GM19324 (cell line): ENCODE measurements at regions not wholly inside any gene's neighbourhood (a gene's known extent, or its start where the extent isn't known, plus 50 kb on each side); places are given as distances from the start of the nearest gene placed in this dataset.

Experiments
- ATAC-seq: cut with Tn5 transposase; IDR thresholded peaks from one replicate; pipeline ENCODE4 v1.9.1; 2021; ENCODE audit warnings: mild to moderate bottlenecking, moderate library complexity; ENCODE audit not compliant: unreplicated experiment, low FRiP score

GRCh38 chr1:62917314-62917713 lies 133.4 kb downstream of the ATG4C start:
- ATAC-seq, result no peak

GRCh38 chr1:62917805-62918204 lies 133.9 kb downstream of the ATG4C start:
- ATAC-seq, result no peak

DNA sequence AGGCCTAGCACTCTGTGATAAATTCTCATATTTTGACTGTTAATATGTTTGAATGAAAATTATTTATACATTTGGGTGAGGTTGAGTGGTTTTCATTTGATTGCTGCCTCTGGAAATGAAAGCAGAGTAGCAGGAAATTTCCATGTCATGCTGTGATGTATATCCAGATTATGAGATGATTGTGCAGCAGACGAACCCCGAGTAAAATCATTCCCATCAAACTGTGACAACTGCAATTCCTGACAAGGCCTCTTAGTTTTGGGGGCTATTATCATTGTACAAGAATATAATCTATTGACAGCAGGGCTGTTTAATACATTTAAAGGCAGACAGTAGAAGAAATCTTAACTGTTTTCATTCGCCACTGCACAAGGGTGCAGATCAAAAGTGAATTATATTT lies 134.8 kb downstream of the ATG4C start:
- no peak for ATAC-seq

- ATAC-seq, result no peak
These were observed 138.1 kb downstream of the ATG4C start for GRCh38 chr1:62922006-62922405.

GRCh38 chr1:62924983-62925790 lies 141.3 kb downstream of the ATG4C start:
- ATAC-seq, result no peak

DNA sequence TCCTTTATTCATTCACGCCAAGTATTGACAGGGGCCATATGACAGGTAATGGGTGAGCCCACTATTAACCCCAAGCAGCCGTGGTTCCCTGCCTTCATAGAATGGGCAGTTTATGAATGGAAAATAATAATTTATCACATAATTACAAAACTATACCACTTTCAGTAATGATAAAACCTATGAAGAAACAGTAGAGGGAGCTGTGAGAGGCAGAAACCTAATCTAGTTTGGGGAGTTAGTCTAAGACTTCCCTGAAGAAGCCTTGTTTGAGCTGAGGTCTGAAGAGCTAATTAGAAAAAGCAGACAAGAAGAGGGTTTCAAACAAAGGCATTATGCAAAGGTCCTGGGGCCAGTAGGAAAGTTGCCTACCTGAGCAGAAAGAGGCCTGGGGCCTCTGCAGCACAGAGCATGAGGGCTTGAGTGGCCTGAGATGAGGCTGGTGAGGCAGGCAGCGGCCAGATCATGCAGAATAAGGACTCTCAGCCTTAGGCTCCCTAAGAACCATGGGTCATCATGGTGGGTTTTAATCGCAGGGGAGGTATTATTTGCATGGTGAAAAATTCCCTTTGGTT lies 142.8 kb downstream of the ATG4C start:
- no peak for ATAC-seq

DNA sequence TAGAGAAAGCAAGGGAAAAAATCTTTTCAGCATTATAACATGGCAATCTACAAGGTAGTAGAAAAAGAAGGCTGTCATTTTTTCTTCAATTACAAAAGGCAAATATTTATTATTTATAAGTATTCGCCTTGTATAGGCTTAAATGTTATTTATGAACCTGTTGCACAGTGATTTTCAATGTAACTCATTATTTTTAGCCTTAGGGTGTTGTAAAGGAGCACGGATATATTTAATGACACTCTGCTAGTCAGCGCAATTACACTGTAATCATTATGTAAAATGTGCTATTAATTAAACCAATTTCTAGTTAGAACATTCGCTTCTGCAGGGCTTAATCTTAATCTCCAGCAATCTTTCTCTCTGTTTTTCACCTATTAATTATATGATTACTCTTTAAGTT lies 145.0 kb downstream of the ATG4C start:
- no peak for ATAC-seq

- ATAC-seq, result no peak
These were observed 153.8 kb downstream of the ATG4C start for GRCh38 chr1:62937634-62938296.

GRCh38 chr1:62941780-62942179 lies 157.8 kb downstream of the ATG4C start:
- no peak for ATAC-seq

- no peak for ATAC-seq
These were observed 162.6 kb downstream of the ATG4C start for GRCh38 chr1:62946511-62946910.

DNA sequence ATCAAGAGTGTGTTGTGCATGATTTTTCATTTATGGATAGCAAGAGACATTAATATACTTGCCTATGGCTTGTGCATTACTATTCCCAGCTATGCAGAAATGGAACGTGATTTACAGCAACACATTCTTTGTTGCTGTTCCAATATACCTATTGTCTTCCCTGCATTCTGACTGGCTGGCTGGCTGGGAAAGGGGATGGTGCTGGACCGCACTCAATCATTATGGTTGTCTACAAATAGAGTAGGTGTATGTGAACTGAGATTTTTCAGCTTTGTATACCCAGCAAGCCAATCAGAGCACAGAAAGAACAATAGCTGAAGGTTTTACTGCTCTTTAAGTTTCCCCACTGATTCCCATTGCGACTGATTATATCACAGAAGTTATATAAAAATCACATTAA lies 167.5 kb downstream of the ATG4C start:
- ATAC-seq, result no peak

GRCh38 chr1:62952596-62952995 lies 168.7 kb downstream of the ATG4C start:
- ATAC-seq, result no peak

DNA sequence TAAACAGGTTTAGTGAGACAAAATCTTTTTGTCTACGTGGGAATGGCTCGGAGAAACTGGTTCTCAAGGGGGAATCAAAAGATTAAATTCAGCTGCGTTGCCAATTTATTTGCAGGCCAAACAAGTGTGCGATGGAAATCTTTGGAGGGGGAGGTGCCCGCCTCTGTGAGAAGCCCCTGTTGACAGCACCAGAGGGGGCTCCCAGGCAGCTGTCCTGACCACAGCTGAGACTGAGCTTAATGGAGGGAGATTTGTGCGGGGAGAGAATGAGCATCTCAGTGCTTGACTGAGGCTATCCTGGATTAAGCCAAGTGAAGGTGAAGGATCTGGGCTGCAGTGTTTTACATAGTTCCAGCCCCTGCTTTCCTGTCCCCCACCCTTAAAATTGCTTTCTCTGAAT lies 169.7 kb downstream of the ATG4C start:
- ATAC-seq, result no peak

- ATAC-seq, result no peak
These were observed 170.8 kb downstream of the ATG4C start for GRCh38 chr1:62954758-62955157.

DNA sequence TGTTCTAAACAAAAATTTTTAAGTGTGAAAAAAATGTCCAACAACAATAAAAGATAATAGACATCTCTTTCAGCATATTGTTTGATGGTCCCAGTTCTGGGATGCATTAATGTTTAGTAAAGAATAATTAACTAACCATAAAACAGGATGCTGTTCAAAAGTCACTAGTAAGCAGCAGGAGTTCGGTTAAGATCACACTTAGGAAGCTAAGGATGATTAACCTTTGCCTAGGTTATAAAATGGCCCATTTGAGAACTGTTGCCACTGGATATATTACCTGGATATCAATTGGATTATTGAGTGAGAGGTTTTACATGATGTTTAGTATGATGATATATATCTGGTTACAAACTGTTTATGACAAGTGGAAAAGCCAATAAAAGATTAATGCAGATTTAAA lies 171.7 kb downstream of the ATG4C start:
- ATAC-seq, result no peak

DNA sequence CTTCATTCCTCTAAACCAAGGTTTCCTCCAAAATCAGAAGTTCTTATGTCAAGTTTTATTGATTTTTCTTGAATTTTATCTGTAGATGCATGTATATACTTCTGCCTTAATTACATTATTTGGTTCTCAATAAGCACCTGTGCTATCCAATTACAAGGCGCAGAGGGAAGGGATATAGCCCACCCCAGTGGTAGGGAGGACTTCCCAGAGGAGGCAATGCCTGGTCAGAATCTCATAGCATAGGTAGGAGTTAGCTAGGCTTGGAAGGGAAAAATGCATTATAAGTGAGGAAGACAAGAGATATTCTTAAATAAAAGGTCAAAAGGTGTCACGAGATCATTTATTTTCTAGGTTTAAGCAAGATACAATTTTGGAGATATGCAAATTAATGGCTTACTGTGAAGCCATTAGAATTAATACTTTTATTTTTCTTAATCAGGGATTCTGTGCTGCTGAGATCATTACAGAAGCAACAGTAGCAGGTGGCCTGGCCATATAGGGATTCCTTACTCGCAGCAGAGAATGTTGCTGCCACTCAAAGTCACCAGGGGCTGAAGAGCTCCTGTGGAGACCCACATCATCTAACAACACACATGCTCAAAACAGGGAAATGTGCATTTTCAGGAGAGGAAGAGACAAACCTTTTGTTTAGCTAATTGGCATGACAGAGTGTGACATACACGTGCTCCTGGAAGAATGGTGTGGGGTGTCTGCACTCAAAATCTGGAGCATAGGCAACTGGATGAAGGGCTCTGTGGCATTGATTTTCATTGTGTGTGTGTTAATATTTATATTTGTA lies 178.3 kb downstream of the ATG4C start:
- ATAC-seq, result no peak

- ATAC-seq, result no peak
These were observed 179.2 kb downstream of the ATG4C start for GRCh38 chr1:62962901-62963776.

- no peak for ATAC-seq
These were observed 180.2 kb downstream of the ATG4C start for GRCh38 chr1:62964141-62964540.

- ATAC-seq, result no peak
These were observed 183.1 kb downstream of the ATG4C start for GRCh38 chr1:62967031-62967430.

- no peak for ATAC-seq
These were observed 193.4 kb downstream of the ATG4C start for GRCh38 chr1:62977366-62977765.
